Natural killer cell (primary cell): ENCODE measurements at regions not wholly inside any gene's neighbourhood (a gene's known extent, or its start where the extent isn't known, plus 50 kb on each side); places are given as distances from the start of the nearest gene placed in this dataset.

Experiments used
- ATAC-seq, 3 donors: fragments of 150-1000 bp in 2 of 3; fragments of 200-7000 bp in 1 of 3; cut with Tn5 transposase; 1 replicate in 1 of 3; 2 replicates in 2 of 3; pipeline ENCODE4 v1.10.0; 2021; ENCODE audit warnings: mild to moderate bottlenecking in 2 of 3, moderate library complexity in 2 of 3
- DNase-seq, 2 donors: peaks; one replicate each; pipeline versions ENCODE4 v3.0.0 to v3.0.0-alpha.2; 2013 to 2021; ENCODE audit warnings: mixed read lengths in 1 of 2
- H3K27ac ChIP-seq: one replicate; pipeline ENCODE4 v1.5.1; 2013; ENCODE audit warnings: mild to moderate bottlenecking, low read length
- H3K27me3 ChIP-seq: one replicate; pipeline ENCODE4 v1.6.1; 2013; ENCODE audit warnings: low read length; ENCODE audit not compliant: control insufficient read depth, insufficient read depth
- H3K36me3 ChIP-seq: one replicate; pipeline ENCODE4 v1.6.1; 2013; ENCODE audit warnings: low read length; ENCODE audit not compliant: control insufficient read depth, insufficient read depth
- H3K4me1 ChIP-seq: one replicate; pipeline ENCODE4 v1.6.1; 2013; ENCODE audit warnings: low read length; ENCODE audit not compliant: control insufficient read depth, insufficient read depth
- H3K4me3 ChIP-seq: one replicate; pipeline ENCODE4 v1.5.1; 2013; ENCODE audit warnings: low read length
- H3K9me3 ChIP-seq: one replicate; pipeline ENCODE4 v1.6.1; 2013; ENCODE audit warnings: low read length; ENCODE audit not compliant: control insufficient read depth, insufficient read depth
- H3K27ac Mint-ChIP-seq, 2 donors: one replicate each; pipeline ENCODE4 v1.8.0; 2022; ENCODE audit warnings: mild to moderate bottlenecking in 2 of 2, mixed read lengths in 2 of 2, moderate library complexity in 1 of 2
- H3K27me3 Mint-ChIP-seq, 2 donors: one replicate each; pipeline ENCODE4 v1.8.0; 2022; ENCODE audit warnings: low read depth in 2 of 2, mixed read lengths in 2 of 2
- H3K36me3 Mint-ChIP-seq: one replicate; pipeline ENCODE4 v1.8.0; 2022; ENCODE audit warnings: mixed read lengths
- H3K4me1 Mint-ChIP-seq, 2 donors: one replicate each; pipeline ENCODE4 v1.8.0; 2022; ENCODE audit warnings: mixed read lengths in 2 of 2
- H3K4me3 Mint-ChIP-seq: one replicate; pipeline ENCODE4 v1.8.0; 2022; ENCODE audit warnings: mild to moderate bottlenecking, moderate library complexity, mixed read lengths
- H3K9me3 Mint-ChIP-seq, 2 donors: one replicate each; pipeline ENCODE4 v1.8.0; 2022; ENCODE audit warnings: mixed read lengths in 2 of 2
- CTCF ChIP-seq: fragments of 200-600 bp; IDR thresholded peaks from one replicate; pipeline ENCODE4 v1.8.0; 2022; ENCODE audit warnings: antibody characterized with exemption
- WGBS: methylation state at CpG from one replicate; pipeline ENCODE4 v1.1.7; 2013; ENCODE audit warnings: missing lambda C conversion rate; ENCODE audit not compliant: insufficient coverage; 5-methylcytosine and 5-hydroxymethylcytosine counted together
- intact Hi-C: fragments of 100-400 bp; cut with micrococcal nuclease; formaldehyde crosslinking; loops from one replicate; pipeline ENCODE4 v1.14.2; 2022

DNA sequence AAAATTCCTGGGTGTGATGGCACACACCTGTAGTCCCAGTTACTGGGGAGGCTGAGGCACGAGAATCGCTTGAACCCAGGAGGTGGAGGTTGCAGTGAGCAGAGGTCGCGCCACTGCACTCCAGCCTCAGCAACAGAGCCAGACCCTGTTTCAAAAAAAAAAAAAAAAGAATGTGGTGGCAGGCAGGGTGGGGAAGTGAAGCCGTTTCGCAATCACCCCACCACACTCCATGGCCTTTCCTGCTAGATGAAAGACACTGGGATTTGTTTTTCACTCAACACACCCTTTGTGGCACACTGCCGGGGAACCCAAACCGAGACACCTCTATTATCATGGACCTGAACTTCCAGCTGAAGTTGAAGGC is 172.4 kb upstream of the IQSEC1 start:
- no peak overlapping the region for H3K4me3 ChIP-seq
- no peak for TF ChIP-seq CTCF
- ATAC-seq (no peak), DNase-seq (no peak)
- H3K27ac ChIP-seq = no peak overlapping the region
- no peak overlapping the region for H3K4me3 Mint-ChIP-seq
- no peaks in the 10 kb centered on the region for H3K27me3 ChIP-seq
- peaks cover 0 to 2% of the 10 kb centered on the region in 2 donors for H3K27me3 Mint-ChIP-seq
- 76% methylated on average over 8 of the region's 8 CpGs for WGBS
- H3K36me3 ChIP-seq = no peaks in the 10 kb centered on the region
- H3K9me3 Mint-ChIP-seq = no peaks in the 10 kb centered on the region
- H3K27ac Mint-ChIP-seq = no peak overlapping the region
- intact Hi-C loops = no loop called here
- no peaks in the 10 kb centered on the region for H3K36me3 Mint-ChIP-seq
- H3K9me3 ChIP-seq = no peaks in the 10 kb centered on the region
- H3K4me1 ChIP-seq = peaks cover 5% of the 10 kb centered on the region
- H3K4me1 Mint-ChIP-seq = no peaks in the 10 kb centered on the region

DNA sequence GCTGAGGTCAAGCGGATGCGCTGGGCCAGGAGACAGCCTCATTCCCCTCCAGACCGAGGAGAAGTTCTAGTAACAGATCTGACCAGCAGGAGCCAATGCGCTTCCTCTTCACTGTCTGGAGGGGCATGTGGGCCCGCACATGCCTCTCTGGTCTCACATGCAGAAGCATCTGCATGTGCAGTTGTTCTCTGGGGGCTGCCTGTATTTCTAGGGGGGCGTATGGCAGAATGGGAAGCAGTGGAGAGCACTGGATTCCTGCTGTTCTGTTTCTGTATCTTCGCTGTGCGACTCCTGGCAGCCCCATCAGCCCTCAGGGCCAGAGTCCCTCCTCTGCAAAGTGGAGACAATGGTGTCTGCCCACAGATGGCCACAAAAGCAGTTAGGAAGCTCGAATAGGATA is 170.4 kb upstream of the IQSEC1 start:
- DNase-seq (no peak), ATAC-seq (no peak)
- no peak overlapping the region for H3K4me3 Mint-ChIP-seq
- Histone ChIP-seq H3K36me3 (no peaks in the 10 kb centered on the region), H3K9me3 (no peaks in the 10 kb centered on the region), H3K4me1 (peaks cover 5% of the 10 kb centered on the region), H3K4me3 (no peak overlapping the region), H3K27ac (no peak overlapping the region), H3K27me3 (no peaks in the 10 kb centered on the region)
- no peak for TF ChIP-seq CTCF
- H3K9me3 Mint-ChIP-seq = no peaks in the 10 kb centered on the region
- peaks cover under 1 to 6% of the 10 kb centered on the region in 2 donors for H3K27me3 Mint-ChIP-seq
- H3K27ac Mint-ChIP-seq = no peak overlapping the region
- no peaks in the 10 kb centered on the region for H3K36me3 Mint-ChIP-seq
- H3K4me1 Mint-ChIP-seq = no peaks in the 10 kb centered on the region
- intact Hi-C loops = no loop called here
- WGBS = 84% methylated on average over 9 of the region's 9 CpGs

DNA sequence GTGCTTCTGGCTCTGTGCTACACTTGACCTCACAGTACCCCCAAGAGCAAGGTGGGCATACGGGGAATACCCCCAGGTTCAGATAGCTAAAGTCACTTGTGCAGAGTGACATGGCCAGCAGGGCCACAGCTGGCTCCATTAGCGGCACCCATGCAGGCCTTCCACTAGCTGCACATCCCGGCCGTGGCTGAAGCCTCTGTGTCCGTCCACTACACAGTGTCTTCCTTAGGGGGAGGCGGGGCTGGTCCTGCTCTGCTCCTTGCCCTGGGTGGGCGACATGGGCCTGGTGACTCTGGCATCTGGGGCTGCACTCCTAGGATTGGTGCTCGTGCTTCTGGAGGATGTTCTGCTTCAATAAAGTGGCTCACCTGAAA is 169.1 kb upstream of the IQSEC1 start:
- no peak overlapping the region for H3K27ac Mint-ChIP-seq
- Histone ChIP-seq H3K27me3 (no peaks in the 10 kb centered on the region), H3K4me1 (peaks cover 5% of the 10 kb centered on the region), H3K4me3 (no peak overlapping the region), H3K9me3 (no peaks in the 10 kb centered on the region), H3K36me3 (no peaks in the 10 kb centered on the region), H3K27ac (no peak overlapping the region)
- intact Hi-C loops = no loop called here
- no peak for TF ChIP-seq CTCF
- no peaks in the 10 kb centered on the region for H3K4me1 Mint-ChIP-seq
- peaks cover 9 to 12% of the 10 kb centered on the region in 2 donors for H3K27me3 Mint-ChIP-seq
- H3K9me3 Mint-ChIP-seq = no peaks in the 10 kb centered on the region
- DNase-seq = no peak
- WGBS = 92% methylated on average over 8 of the region's 8 CpGs
- H3K36me3 Mint-ChIP-seq = no peaks in the 10 kb centered on the region
- no peak overlapping the region for H3K4me3 Mint-ChIP-seq
- no peak for ATAC-seq

DNA sequence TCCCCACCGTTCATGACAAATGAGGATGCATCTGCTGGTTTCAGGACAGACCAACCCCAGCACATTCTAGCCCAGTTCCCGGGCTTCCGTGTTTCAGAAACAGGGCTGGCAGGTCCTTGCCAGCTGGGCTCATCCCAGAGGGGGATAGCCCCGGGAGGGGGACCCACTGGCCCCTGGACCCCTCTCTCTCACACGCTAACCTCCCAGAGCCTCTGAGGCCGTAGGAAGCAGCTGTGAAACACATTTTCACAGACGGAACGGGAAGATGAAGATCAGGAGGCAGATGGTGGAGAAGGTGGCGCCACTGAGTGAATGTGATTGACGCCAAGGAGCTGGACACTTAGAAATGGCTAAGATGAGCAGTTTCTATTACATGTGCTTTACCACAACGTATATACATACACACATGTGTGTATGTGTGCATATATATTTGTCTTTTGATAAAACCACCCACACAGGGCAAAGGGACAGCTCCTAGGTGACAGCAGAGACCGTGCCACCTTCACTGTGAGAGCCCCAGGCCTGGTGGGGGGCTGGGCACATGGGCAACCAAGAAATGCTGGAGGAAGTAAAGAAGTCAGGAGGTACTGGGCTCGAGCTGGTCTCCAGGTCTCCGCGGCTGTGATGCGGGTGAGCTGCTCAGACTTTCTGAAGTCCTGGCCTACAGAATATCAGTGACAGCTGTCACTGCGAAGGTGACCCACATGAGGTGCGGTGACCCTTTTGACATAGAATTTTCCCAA is 168.6 kb upstream of the IQSEC1 start:
- Histone ChIP-seq H3K9me3 (no peaks in the 10 kb centered on the region), H3K36me3 (no peaks in the 10 kb centered on the region), H3K4me1 (peaks cover 5% of the 10 kb centered on the region), H3K27me3 (no peaks in the 10 kb centered on the region), H3K4me3 (no peak overlapping the region), H3K27ac (no peak overlapping the region)
- ATAC-seq (no peak), DNase-seq (no peak)
- no peak for TF ChIP-seq CTCF
- Mint-ChIP-seq H3K27ac (no peak overlapping the region), H3K36me3 (no peaks in the 10 kb centered on the region), H3K9me3 (no peaks in the 10 kb centered on the region), H3K27me3 (peaks cover 9 to 12% of the 10 kb centered on the region in 2 donors), H3K4me1 (no peaks in the 10 kb centered on the region), H3K4me3 (no peak overlapping the region)
- intact Hi-C loops = no loop called here
- WGBS = 84% methylated on average over 17 of the region's 18 CpGs
